ENCODE measurements at regions not wholly inside any gene's neighbourhood (a gene's known extent, or its start where the extent isn't known, plus 50 kb on each side); places are given as distances from the start of the nearest gene placed in this dataset.
"Not testable (repeated sequence)": the region's sequence is repeated elsewhere in the genome, so short reads cannot be mapped to it uniquely, and the experiment has no call there.

DNA sequence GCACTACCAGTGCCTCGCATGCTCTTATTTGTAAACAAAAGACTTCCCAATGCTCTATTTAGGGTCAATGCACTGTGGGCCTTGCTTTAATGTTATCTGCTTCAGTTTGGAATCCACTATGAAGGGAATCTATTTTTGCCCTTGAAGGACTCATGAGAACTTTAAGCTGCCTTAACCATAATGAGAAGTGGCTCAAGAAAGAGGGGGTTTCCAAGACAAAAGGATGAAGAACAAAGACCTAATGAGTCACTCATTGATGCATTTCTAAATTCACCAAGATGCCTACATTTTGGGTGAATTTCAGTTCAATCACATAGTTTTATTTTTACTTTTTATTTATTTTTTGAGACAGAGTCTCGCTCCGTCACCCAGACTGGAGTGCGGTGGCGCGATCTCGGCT, 228.2 kb downstream of the LY86 start:
- no peak for DNase-seq

DNA sequence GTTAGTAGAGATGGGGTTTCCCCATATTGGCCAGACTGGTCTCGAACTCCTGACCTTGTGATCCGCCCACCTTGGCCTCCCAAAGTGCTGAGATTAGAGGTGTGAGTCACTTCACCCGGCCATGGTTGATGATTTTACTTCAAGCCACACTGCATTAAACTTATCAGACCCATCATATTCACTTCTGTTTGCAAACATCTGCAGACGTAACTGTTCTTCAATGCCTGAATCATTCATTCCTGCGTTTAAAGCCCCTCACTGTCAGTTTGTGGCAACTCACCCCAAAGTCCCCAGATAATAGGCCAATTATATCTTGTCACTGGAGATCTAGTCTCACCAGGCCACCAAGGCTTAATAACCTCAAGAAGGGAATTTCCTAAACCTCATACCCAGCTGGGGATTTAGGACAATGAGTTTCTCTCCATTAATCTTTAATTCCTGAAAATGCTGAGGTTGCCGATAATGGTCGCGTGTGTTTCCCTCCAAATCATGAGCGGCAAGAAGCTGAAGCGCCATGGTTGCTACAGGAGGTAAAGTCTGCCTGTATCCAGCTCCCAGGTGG, 229.6 kb downstream of the LY86 start:
- DNase-seq: no peak

DNA sequence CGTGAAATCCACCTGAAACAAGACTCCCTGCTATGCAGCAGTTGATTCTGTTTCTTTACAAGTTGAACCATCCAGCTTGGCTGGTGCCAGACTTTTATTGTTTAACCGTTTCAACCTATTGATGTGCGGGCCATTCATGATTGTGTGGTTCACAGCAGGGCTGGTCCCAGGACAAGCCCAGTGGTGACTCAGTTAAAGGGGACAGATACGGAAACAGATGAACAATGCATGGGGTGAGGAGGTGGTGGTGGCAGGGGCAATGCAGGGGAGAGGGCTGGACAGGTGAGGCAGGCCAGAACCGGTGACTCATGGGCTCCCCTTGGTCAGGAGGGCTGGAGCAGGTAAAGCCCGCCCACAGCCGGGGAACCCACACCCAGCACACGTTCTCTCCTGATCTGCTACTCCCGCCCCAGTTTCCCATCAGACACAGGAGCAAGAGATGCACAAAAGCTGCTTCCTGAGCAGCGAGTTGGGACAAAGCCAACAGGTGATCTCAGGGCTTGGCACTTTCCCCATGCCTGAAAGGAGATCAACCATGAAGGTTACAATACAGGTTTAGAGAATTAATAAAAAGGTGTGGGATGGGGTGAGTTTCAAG, 232.2 kb downstream of the LY86 start:
- no peak for DNase-seq

DNA sequence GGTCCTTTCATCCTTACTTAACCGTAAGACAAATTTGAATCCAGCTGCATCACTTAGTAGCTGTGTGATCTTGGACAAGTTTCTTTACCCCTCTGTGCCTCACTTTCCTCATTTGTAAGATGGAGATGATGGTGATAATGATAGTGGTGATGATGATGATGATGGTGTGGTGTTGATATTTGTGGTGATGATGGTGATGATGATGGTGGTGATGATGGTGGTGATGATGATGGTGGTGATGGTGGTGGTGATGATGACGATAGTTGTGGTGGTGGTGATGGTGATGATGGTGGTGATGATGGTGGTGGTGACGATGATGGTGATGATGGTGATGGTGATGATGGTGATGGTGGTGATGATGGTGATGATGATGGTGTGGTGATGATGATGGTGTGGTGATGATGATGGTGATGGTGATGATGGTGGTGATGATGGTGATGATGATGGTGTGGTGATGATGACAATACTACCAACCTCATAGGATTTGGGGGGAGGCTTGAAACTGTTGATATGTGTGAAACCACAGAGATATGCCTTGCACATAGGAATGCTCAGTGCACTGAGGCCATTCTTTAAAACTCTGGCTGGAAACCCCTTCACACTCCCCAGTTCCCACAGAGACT, 233.2 kb downstream of the LY86 start:
- DNase-seq: no peak

DNA sequence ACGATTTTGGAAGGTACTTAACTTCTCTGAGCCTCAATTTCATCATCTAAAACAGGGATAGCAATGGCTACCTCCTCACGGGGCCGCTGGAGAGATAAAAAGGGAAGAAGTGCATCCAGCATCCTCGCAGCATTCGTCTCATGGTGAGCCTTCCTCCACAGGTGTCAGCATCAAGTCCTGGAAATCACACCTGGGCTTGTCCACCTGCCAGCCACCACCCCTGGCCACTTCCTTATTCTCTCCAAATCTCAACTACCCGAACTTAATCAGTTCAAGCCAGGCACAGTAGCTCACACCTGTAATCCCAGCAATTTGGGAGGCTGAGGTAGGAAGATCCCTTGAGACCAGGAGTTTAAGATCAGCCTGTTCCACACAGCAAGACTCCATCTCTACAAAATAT, 234.5 kb downstream of the LY86 start:
- no peak for DNase-seq

DNA sequence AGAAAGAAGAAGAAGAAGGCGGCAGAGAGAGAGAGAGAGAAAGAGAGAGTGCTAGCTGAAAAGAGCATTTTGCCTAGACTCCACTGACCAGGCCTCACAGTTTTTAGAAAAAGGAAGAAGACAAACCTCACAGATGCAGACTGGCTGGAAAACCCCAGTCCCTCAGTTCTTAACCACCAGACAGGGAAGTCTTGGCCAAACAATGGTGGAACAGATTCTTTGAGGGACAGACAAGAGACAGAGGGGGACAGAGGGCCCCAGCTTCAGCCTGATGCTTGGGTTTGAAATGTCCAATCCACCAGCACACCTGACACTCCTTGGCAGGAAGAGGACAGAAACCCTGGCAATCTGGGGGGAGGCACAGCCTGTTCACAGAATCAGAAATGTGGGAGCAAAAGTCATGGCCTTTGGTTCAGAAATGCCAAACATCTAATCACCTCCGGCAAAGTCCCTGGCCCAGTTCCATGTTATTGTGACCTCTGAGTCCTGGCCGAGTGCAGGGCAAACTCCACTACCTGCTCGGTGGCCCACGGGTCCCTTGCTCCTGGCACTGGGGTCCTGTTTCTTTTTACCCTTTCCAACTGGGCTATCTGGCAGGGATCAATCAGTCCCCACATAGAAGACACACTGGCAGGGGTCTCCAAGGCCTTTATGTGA, 235.2 kb downstream of the LY86 start:
- DNase-seq: no peak

DNA sequence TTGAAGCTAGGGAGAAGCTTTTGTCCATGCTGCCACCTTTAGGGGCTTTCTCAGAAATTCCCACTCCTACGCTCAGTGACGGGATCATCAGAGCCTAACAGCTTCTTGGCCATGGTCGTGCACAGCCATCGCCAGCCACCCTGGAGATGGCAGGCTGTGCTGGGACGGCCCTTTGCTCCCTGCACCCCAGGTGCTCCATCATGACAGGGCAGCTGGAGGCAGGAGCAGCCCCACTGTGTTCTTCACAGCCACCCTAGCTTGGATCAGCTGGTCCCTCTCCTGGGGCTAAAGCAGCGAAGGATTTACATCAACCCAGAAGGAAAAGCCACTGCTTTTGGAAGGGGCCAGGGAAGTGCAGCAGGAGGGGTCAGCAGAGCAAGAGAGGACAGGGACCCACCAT, 235.9 kb downstream of the LY86 start:
- no peak for DNase-seq

DNA sequence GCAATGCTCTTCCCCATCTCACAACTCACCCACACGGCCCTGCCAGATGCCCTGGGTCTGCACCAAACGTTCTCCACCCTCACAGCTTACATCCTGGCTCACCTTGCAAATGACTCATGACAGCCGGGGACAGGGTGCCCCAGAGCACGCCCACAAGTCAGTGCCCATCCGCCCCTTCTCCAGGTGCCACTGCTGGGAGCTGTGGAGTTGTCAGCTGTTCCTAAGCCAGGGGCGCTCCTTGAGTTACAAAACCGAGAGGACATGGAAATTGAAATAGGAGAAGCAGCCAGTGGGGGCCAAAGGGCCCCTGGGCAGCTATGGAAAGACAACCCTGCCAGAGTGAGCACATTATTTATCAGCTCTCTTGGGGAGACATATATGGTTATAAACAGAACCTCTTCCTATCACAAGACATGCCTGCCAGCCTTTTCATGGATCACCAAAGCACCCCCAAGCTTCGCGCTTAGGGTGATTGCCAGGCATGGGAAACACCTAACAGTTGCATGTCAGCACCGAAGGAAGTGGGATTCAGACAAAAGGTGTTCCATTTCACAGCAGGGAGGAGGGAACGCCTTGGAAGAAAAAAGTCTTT, 236.8 kb downstream of the LY86 start:
- DNase-seq: no peak

DNA sequence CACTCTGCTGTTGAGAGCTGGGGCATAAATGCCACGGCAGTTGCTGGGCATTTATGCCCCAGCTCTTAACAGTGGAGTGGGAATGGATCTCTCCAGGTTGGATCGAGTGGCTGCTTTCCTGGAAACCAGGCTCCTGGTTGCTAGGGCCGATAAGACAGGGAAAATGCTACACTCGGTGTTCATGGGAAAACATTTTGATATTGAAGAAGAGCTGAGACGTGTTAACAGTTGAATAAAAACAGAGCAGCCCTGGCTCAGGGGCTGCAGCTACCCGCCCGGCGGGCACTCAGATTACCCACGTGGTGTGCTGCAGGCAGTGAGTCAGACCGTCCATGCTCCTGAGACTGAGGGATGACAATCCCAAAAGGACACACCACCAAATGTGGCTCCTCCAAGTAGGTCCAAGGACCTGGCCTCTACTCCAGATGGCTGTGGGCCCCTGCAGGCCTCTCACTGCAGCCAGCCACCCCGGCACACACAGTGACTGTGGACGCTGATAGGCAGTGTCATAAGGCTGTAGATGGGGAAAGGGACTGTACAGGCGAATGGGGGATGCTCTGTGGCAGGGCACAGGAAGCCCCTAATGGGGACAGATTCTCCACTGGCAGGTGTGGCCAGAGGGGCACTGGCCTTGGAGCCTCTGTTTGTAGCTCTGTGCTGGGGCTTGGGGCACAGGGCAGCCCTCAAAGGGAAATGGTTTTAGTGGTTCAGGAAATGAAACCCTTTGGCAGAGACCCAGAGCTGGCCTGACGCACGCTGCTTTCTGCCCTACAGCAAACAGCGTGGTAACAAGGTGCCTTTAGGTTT, 237.8 kb downstream of the LY86 start:
- DNase-seq: no peak

DNA sequence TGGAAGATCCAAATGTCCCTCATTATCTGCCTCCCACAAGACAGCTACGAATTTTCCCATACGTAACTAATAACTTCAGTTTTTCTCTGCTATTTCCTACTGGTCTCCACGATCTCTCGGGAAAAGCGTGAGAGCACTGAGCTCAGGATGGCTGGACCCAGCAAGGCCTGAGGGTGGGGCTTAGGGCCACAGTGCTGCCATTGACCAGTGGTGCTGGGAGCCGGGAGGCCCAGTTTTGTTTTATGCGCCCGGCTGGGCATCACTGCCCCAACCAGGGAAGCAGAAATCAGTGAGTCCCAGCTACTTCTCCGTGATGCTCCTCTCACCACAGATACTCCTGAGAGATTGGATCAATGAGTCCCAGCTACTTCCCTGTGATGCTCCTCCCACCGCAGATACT, 238.4 kb downstream of the LY86 start:
- no peak for DNase-seq

DNA sequence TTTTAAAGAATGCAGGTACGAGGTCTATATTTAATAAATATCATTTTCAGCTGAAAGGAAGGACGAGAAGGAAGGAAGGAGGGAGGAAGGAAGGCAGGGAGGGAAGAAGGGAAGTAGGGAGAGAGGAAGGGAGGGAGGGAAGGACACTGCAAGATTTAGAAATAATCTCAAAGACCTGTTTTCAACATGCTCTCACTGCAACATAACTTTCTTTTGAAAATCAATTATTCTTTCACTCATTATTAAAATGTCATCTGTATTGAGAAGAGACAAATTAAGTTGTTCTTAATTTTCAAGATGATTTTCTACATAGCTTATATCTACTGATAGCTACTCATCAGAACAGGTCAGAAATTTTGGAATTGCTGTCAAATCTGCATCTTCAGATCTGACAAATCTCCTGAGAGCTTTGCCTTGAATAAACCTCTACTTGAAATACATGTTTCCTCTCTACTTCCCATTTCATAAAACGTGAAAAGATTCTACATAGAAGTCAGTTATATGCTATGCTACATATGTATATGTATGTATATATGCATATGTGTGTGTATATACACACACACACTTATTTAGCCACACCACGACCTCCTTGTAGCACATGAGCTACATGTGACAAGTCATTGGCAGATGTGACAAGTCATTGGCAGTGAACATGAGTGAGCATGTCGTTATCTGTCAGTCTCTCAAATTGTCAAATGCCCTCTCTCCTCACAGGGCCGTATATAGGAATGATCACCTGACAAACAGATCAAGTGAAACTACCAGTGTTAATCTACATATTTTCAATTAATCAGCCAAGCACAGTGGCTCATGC, 241.6 kb downstream of the LY86 start:
- DNase-seq: no peak

DNA sequence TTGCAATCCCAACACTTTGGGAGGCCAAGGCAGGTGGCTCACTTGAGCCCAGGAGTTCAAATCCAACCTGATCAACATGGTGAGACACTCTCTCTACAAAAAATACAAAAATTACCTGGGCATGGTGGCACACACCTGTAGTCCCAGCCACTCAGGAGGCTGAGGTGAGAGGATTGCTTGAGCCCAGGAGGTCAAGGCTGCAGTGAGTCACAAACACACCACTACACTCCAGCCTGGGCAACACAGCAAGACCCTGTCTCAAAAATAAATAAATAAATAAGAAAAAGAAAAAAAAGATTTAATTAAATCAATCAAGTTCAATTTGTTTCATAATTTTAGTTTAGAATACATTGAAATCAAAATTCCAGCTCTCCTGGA, 242.2 kb downstream of the LY86 start:
- DNase-seq: not testable (repeated sequence)

DNA sequence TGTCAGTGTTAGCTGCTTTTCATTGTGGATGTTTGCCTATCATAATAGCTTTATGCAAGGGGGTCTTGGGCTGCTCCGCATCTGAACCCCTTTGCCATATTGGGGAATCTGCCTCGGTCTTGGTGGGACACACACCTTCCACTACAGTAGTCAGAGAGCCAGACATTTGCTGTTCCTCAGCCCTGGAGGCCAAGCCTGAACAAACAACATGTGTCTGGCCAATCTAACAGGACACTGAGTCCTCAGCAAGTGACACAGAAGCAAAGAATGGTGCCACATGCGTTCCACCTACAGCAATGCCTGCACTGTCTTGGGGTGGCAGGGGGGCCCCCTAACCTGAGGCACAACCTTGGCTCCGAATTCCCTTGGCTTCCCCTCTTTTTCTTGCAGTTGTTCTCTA, 243.9 kb downstream of the LY86 start:
- no peak for DNase-seq

DNA sequence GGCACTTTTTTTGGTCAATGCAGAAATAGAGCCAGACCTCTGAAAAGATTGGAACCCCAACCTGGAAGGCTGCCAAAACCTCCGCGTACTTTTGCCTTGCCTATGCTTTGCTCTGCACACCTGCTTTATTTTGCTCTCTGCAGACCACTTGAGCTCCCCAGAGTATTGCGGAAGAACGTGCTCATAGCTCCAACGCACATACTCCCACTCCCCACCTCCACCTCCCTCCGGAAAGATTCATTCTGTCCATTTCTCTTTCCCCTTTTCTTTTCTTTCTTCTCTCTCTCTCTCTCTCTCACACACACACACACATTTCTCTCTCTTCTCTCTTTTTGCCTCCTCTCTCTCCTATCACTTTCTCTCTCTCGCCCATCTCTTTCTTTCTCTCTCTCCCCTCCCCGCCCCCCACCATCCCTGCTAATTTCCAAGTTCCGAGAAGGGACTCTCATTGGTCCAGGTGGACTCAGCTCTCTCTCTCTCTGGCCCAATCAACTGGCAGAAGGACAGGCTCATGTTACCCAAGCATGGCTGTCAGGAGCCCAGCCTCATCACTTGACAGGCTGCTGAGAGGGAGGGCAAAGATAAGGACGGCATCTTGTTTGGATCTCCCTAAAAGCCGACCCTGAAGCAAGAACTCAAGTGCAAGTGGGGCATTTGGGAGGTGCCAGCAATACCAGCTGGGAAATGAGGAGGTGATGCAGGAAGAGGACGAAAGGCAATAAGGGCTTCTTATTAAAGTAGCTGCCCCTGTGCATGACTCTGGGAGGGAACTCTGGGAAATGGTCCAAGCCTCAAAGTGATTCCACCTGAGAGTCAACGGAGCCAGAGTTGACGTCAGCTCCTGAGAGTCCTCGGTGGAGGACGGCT, 246.1 kb downstream of the LY86 start:
- no peak for DNase-seq

DNA sequence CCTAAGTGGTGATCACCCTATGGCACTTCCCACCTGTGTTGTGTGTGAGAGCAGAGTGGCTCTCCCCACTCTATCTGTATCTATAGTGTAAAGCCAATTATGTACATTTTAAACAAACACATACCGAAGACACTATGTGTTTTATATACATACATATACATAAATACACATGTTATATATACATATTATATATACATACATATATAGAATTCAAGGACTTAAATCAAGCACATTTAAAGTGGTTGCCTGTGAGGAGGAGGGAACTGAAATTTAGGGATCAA, 246.6 kb downstream of the LY86 start:
- DNase-seq: no peak

DNA sequence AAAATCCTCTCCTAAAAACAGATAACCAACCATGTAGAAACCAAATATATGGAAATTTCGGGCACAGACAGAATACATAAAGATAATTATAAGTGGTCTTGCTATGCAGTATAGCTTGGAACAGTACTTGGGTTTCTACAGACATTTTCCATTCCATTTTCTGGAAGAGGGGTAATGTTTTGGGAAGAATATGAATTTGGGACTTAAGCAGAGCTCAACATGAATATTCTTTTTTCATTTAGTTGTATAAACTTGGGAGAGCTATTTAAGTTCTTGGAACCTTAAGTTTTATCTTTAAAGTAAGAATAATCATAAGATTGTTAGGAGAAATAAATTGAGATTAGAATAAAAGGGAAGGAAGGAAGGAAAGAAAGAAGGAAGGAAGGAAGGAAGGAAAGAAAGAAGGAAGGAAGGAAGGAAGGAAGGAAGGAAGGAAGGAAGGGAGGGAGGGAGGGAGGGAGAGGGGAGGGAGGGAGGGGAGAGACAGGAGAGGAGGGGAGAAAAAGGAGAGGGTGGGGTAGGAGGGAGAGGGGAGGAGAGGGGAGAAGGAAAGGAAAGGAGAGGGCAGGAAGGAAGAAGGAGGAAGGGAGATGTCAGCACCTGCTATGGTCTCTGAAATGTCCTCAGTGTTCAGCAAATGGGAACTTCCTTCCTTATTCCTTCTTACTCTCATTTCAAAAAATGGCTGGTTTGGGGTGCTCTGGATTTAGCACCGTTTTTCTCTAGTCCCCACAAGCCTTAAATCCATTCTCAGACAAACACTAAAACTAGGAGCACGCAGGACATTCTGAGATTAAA, 248.3 kb downstream of the LY86 start:
- no peak for DNase-seq

DNA sequence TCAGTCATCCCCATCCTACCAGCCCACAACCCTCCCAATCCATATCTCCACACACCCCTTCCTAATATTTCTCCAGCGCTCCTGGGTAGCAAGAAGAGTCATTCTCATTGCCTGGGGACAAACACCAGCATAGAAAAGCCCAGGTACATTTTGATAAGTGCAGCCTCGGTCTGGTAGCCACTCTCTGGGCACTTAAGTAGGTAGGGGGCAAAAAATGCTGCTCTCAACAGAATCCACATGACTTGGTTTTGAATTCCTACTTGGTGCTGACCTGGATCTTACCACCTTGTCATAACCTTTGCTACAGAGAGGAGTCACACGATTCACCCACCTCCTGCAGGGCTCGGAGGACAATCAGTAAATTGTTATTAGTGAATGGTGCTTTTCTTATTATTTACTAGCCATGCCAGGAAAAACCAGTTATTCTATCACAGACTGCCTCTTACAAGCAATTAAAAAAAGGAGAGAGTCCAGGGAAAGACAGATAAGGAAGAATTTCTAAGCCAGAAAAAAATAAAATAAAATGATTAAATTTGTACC, 249.1 kb downstream of the LY86 start:
- no peak for DNase-seq

DNA sequence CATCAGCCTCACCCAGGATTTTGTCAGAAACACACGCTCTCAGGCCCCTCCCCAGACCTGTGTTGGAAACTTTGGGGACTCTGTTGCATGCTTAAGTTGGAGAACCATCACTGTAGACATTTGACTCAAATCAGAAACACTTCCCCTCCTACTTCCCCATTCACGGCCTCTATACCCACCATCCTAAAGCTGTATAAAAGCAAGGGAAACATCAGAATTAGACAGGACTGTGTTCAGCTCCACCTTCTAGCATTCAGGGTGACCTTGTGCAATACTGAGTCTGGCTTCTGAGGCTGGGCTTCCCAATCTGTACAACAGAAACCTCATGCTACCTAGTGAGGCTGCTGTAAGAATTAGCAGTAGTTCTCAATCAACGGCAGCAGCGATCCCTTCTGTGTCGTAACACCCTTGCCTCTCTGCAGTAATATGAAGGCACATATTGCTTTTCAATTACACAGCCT, 252.3 kb downstream of the LY86 start:
- DNase-seq: no peak

DNA sequence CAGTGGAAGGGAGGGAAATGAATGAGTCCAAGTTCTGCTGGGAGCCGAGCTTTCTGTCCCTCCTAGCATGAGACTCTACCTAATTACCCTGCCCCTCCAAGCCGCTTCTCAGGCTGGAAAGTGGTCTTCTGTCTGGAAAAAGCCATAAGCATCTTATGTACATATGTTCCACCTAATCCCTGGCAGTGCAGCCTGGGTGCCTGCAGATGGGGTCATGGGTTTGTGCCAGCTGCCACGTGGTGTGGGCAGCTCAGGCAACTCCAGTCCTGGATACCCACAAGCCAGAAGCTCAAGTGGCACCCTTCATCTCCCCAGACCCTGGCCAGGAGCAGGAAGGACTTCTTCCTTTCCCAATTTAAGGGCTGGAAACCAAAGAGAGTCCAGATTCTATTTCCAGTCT, 253.1 kb downstream of the LY86 start:
- no peak for DNase-seq

DNA sequence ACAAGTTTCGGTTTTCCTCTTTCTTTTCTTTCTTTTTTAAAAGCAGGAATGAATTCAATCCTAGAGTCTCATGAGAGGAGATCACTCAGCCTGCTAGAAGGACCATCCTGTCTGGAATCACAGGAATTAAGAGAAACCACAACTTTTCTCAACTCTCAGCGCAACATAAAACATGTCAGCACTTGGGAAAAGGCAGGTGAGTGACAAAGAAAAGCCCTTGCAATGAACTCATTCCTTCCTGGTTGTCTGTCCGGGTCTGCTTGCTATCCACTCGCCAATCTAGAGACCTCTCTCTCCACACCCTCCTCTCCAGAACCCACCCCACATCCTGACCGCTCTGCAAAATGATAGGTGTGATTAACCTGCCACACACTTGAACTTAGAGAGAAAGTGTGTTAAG, 253.8 kb downstream of the LY86 start:
- no peak for DNase-seq

Data from activated naive CD4-positive, alpha-beta T cell (primary cell).